IMR-90 (cell line): ENCODE measurements at regions not wholly inside any gene's neighbourhood (a gene's known extent, or its start where the extent isn't known, plus 50 kb on each side); places are given as distances from the start of the nearest gene placed in this dataset.

Source experiments
- ATAC-seq: fragments of 200-7000 bp; cut with Tn5 transposase; 2 replicates; pipeline ENCODE4 v1.9.1; 2020; ENCODE audit warnings: low read depth, mild to moderate bottlenecking, moderate library complexity
- BruUV-seq: library from RNA; stranded (reverse); fragments of 400-500 nt; replicated peaks from 2 replicates; lab custom pipeline; 2021; lab: Mats Ljungman, UMichigan
- CTCF ChIA-PET: fragments of 300-600 bp; formaldehyde crosslinking; extraction: SDS; loops from one replicate; lab custom pipeline; 2021; ENCODE audit warnings: antibody characterized with exemption; lab: Yijun Ruan, JAX
- POLR2A ChIA-PET: fragments of 300-600 bp; sonication (Branson Sonifier 250); formaldehyde crosslinking; loops from one replicate; lab custom pipeline; 2022; ENCODE audit warnings: antibody characterized with exemption; ENCODE audit not compliant: unreplicated experiment; lab: Charles Lee
- DNase-seq: peaks from one replicate; pipeline ENCODE4 v3.0.0; 2013
- H2AFZ ChIP-seq: replicated peaks from 2 replicates; pipeline ENCODE3; 2013; ENCODE audit warnings: low read length, mild to moderate bottlenecking; ENCODE audit not compliant: poor library complexity
- H2AK5ac ChIP-seq: 2 replicates; pipeline ENCODE4 v1.6.1; 2013; ENCODE audit warnings: low read depth, low read length, inconsistent platforms
- H2AK9ac ChIP-seq: replicated peaks from 2 replicates; pipeline ENCODE3; 2013; ENCODE audit warnings: mild to moderate bottlenecking, low read depth, low read length, moderate library complexity; ENCODE audit not compliant: poor library complexity
- H2BK120ac ChIP-seq: 2 replicates; pipeline ENCODE4 v1.6.1; 2013; ENCODE audit warnings: low read depth, low read length, inconsistent platforms
- H2BK15ac ChIP-seq: 3 replicates; pipeline ENCODE4 v1.6.1; 2013; ENCODE audit warnings: low read depth, low read length, inconsistent platforms
- H2BK20ac ChIP-seq: 2 replicates; pipeline ENCODE4 v1.6.1; 2013; ENCODE audit warnings: low read depth, mild to moderate bottlenecking, inconsistent platforms, low read length, moderate library complexity
- H2BK5ac ChIP-seq: 2 replicates; pipeline ENCODE4 v1.6.1; 2013; ENCODE audit warnings: mild to moderate bottlenecking, low read depth, low read length, inconsistent platforms; ENCODE audit not compliant: poor library complexity, severe bottlenecking
- H3K14ac ChIP-seq: replicated peaks from 2 replicates; pipeline ENCODE4 v1.6.1; 2013; ENCODE audit warnings: low read depth, low read length, inconsistent platforms
- H3K18ac ChIP-seq: 2 replicates; pipeline ENCODE4 v1.6.1; 2013; ENCODE audit warnings: low read depth, low read length, control low read depth
- H3K23ac ChIP-seq: 2 replicates; pipeline ENCODE4 v1.6.1; 2013; ENCODE audit warnings: low read depth, low read length, inconsistent platforms
- H3K27ac ChIP-seq: 2 replicates; pipeline ENCODE4 v1.5.1; 2013; ENCODE audit warnings: mild to moderate bottlenecking, control low read depth, low read length; ENCODE audit not compliant: insufficient read depth
- H3K27me3 ChIP-seq: 2 replicates; pipeline ENCODE4 v1.6.1; 2013; ENCODE audit warnings: low read length; ENCODE audit not compliant: control insufficient read depth, insufficient read depth
- H3K36me3 ChIP-seq: 2 replicates; pipeline ENCODE4 v1.6.1; 2013; ENCODE audit warnings: low read length, mixed read lengths; ENCODE audit not compliant: control insufficient read depth, insufficient read depth
- H3K4ac ChIP-seq: 2 replicates; pipeline ENCODE4 v1.6.1; 2013; ENCODE audit warnings: low read depth, low read length, inconsistent platforms
- H3K4me1 ChIP-seq: 2 replicates; pipeline ENCODE4 v1.6.1; 2013; ENCODE audit warnings: low read length, mixed read lengths; ENCODE audit not compliant: control insufficient read depth, insufficient read depth
- H3K4me2 ChIP-seq: 2 replicates; pipeline ENCODE4 v1.6.1; 2013; ENCODE audit warnings: low read depth, mild to moderate bottlenecking, control low read depth, low read length, moderate library complexity
- H3K4me3 ChIP-seq: 2 replicates; pipeline ENCODE4 v1.5.1; 2013; ENCODE audit warnings: low read depth, mild to moderate bottlenecking, control low read depth, low read length, moderate library complexity; ENCODE audit not compliant: insufficient read depth
- H3K56ac ChIP-seq: 2 replicates; pipeline ENCODE4 v1.6.1; 2013; ENCODE audit warnings: low read length, inconsistent platforms; ENCODE audit not compliant: insufficient read depth; ENCODE audit errors: extremely low read depth
- H3K79me1 ChIP-seq, 2 experiments: 2 replicates each; pipeline ENCODE4 v1.6.1; 2013; ENCODE audit warnings: low read length in 2 of 2, inconsistent platforms in 1 of 2, low read depth in 1 of 2
- H3K9ac ChIP-seq: 2 replicates; pipeline ENCODE4 v1.6.1; 2013; ENCODE audit warnings: low read depth, low read length, control low read depth
- H3K9me1 ChIP-seq: 2 replicates; pipeline ENCODE4 v1.6.1; 2013; ENCODE audit warnings: low read length, inconsistent platforms; ENCODE audit not compliant: insufficient read depth
- H3K9me3 ChIP-seq: 2 replicates; pipeline ENCODE4 v1.6.1; 2013; ENCODE audit warnings: low read length; ENCODE audit not compliant: control insufficient read depth, insufficient read depth
- H4K20me1 ChIP-seq: 2 replicates; pipeline ENCODE4 v1.6.1; 2013; ENCODE audit warnings: low read length, inconsistent platforms; ENCODE audit not compliant: insufficient read depth
- H4K5ac ChIP-seq: 2 replicates; pipeline ENCODE4 v1.6.1; 2013; ENCODE audit warnings: mild to moderate bottlenecking, low read depth, low read length, control low read depth
- H4K8ac ChIP-seq, 2 experiments: 2 replicates each; pipeline ENCODE4 v1.6.1; 2013; ENCODE audit warnings: low read depth in 2 of 2, low read length in 2 of 2, control low read depth in 1 of 2, inconsistent platforms in 1 of 2
- H4K91ac ChIP-seq: 2 replicates; pipeline ENCODE4 v1.6.1; 2013; ENCODE audit warnings: low read depth, low read length, inconsistent platforms; ENCODE audit not compliant: insufficient read depth
- BHLHE40 ChIP-seq: fragments of 150-350 bp; IDR thresholded peaks from 2 replicates; pipeline ENCODE4 v1.6.1; 2016; ENCODE audit warnings: mild to moderate bottlenecking, low read depth, low read length
- CEBPB ChIP-seq: IDR thresholded peaks from 2 replicates; pipeline ENCODE4 v1.6.1; 2012; ENCODE audit warnings: low read depth, low read length, improper control_type of control experiment
- CHD1 ChIP-seq: IDR thresholded peaks from 2 replicates; pipeline ENCODE4 v1.6.1; 2012; ENCODE audit warnings: low read depth, low read length, improper control_type of control experiment
- FOS ChIP-seq: fragments of 150-350 bp; IDR thresholded peaks from 2 replicates; pipeline ENCODE4 v1.6.1; 2016; ENCODE audit warnings: low read depth, low read length
- MAFK ChIP-seq: IDR thresholded peaks from 2 replicates; pipeline ENCODE4 v1.6.1; 2012; ENCODE audit warnings: low read depth, low read length, improper control_type of control experiment
- MAZ ChIP-seq: IDR thresholded peaks from 2 replicates; pipeline ENCODE4 v1.6.1; 2012; ENCODE audit warnings: low read depth, mild to moderate bottlenecking, low read length, improper control_type of control experiment, moderate library complexity, borderline replicate concordance
- MXI1 ChIP-seq: IDR thresholded peaks from 2 replicates; pipeline ENCODE4 v1.6.1; 2012; ENCODE audit warnings: low read depth, mild to moderate bottlenecking, low read length, moderate library complexity, borderline replicate concordance
- NFE2L2 ChIP-seq: fragments of 150-350 bp; IDR thresholded peaks from 2 replicates; pipeline ENCODE4 v1.6.1; 2016; ENCODE audit warnings: low read depth, mild to moderate bottlenecking, low read length
- POLR2A ChIP-seq: IDR thresholded peaks from 2 replicates; pipeline ENCODE4 v1.6.1; 2012; ENCODE audit warnings: mild to moderate bottlenecking, low read depth, low read length
- RAD21 ChIP-seq: IDR thresholded peaks from 2 replicates; pipeline ENCODE4 v1.6.1; 2012; ENCODE audit warnings: low read length, improper control_type of control experiment
- RCOR1 ChIP-seq: IDR thresholded peaks from 2 replicates; pipeline ENCODE4 v1.6.1; 2012; ENCODE audit warnings: mild to moderate bottlenecking, low read length, improper control_type of control experiment; ENCODE audit not compliant: insufficient replicate concordance
- RFX5 ChIP-seq: IDR thresholded peaks from 2 replicates; pipeline ENCODE4 v1.8.0; 2012; ENCODE audit warnings: low read depth, mild to moderate bottlenecking, low read length, moderate library complexity
- SMC3 ChIP-seq: fragments of 150-350 bp; IDR thresholded peaks from 2 replicates; pipeline ENCODE4 v1.6.1; 2016; ENCODE audit warnings: low read depth, mild to moderate bottlenecking, antibody characterized with exemption, low read length, moderate library complexity
- WGBS, 2 experiments: methylation state at CpG; one replicate each; pipeline versions ENCODE4 v1.1.5 to v1.1.7; 2013; ENCODE audit warnings: missing lambda C conversion rate in 2 of 2; ENCODE audit not compliant: insufficient read length in 1 of 2; ENCODE audit errors: extremely low coverage in 2 of 2; 5-methylcytosine and 5-hydroxymethylcytosine counted together
- dilution Hi-C: fragments of 300-500 bp; cut with HindIII; formaldehyde crosslinking; loops from one replicate; pipeline ENCODE4 v1.14.3; 2018; ENCODE audit warnings: low sequenced_read_pairs; ENCODE audit not compliant: unreplicated experiment
- in situ Hi-C: fragments of 300-500 bp; cut with MboI; formaldehyde crosslinking; loops from 3 replicates; pipeline ENCODE4 v1.14.3; 2019; ENCODE audit warnings: low sequenced_read_pairs, inconsistent platforms, mixed read lengths
- intact Hi-C: fragments of 100-400 bp; cut with micrococcal nuclease; formaldehyde crosslinking; loops from 2 replicates; pipeline ENCODE4 v1.10.0; 2022
- TF ChIP-seq, protein P1 (sequence below): fragments of 150-350 bp; IDR thresholded peaks from 2 replicates; pipeline ENCODE4 v1.6.1; 2016; ENCODE audit warnings: low read depth, mild to moderate bottlenecking, low read length, moderate library complexity, borderline replicate concordance
- TF ChIP-seq, protein P2 (sequence below): fragments of 150-350 bp; IDR thresholded peaks from 2 replicates; pipeline ENCODE4 v1.6.1; 2017; ENCODE audit warnings: mild to moderate bottlenecking, antibody characterized with exemption, low read length, low read depth
- TF ChIP-seq, protein P3 (sequence below): conservative IDR thresholded peaks from 2 replicates; pipeline ENCODE4 v1.5.1; 2012; ENCODE audit warnings: mild to moderate bottlenecking, low read depth, low read length, improper control_type of control experiment

DNA sequence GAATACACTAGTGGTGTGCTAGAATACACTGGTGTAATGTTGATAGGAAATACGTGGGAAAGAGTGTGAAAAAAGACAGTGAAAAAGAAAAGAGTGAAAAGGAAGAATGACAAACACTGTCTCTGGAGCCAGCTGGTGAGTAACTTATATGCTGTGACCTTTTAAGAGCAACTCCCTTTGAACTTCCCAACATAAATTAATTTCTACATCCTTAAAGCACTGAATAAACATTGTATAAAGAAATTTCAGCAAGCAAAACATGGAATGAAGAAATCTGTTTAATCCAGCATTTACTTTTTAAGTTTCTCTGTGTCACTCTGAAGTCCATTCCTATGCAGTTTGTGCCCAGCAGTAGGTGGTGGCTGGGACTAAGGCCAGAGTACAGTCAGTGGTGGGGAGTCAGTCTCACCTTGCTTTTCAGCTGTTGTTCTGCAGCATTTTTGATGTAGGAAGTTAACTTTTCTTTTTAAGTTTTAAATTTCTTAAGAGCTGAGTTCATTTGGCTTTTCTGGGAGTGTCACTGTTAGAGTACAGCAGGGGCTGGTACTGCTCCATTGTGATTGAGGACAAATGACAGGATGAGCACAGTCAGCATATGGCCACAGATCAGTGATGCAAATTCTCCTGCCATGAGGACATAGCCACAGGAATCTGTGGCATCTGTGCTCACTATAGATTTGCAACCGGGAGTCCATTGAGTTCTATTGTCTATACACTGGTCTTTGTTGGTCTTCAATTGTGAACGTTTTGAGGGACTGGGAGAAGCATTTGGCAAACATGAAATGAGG is 321.8 kb downstream of the ZNF248 start:
- H3K4me2 ChIP-seq = no peak overlapping the region
- in situ Hi-C loops (no loop called here), intact Hi-C loops (no loop called here), dilution Hi-C loops (no loop called here)
- H3K23ac ChIP-seq = no peak overlapping the region
- H2BK20ac ChIP-seq = no peak overlapping the region
- POLR2A ChIA-PET = no interaction called here
- no peak overlapping the region for H2AK9ac ChIP-seq
- H3K4ac ChIP-seq = no peak overlapping the region
- ATAC-seq (no peak), DNase-seq (no peak)
- H3K27ac ChIP-seq = no peak overlapping the region
- H3K79me1 ChIP-seq = no peaks in the 10 kb centered on the region
- H3K36me3 ChIP-seq = no peaks in the 10 kb centered on the region
- no peak overlapping the region for H2BK5ac ChIP-seq
- CTCF ChIA-PET = no interaction called here
- H3K18ac ChIP-seq = no peak overlapping the region
- H3K4me1 ChIP-seq = no peaks in the 10 kb centered on the region
- H4K20me1 ChIP-seq = no peaks in the 10 kb centered on the region
- H3K4me3 ChIP-seq = no peak overlapping the region
- H3K56ac ChIP-seq = no peak overlapping the region
- H4K91ac ChIP-seq = no peak overlapping the region
- no peaks in the 10 kb centered on the region for H3K27me3 ChIP-seq
- no peak overlapping the region for H3K14ac ChIP-seq
- H3K9ac ChIP-seq = no peak overlapping the region
- TF ChIP-seq RCOR1 (no peak), CHD1 (no peak), MAFK (no peak), FOS (no peak), SMC3 (no peak), BHLHE40 (no peak), RFX5 (no peak), RAD21 (no peak), NFE2L2 (no peak), CEBPB (no peak), POLR2A (no peak), MAZ (no peak), MXI1 (no peak)
- TF ChIP-seq, protein P1, sequence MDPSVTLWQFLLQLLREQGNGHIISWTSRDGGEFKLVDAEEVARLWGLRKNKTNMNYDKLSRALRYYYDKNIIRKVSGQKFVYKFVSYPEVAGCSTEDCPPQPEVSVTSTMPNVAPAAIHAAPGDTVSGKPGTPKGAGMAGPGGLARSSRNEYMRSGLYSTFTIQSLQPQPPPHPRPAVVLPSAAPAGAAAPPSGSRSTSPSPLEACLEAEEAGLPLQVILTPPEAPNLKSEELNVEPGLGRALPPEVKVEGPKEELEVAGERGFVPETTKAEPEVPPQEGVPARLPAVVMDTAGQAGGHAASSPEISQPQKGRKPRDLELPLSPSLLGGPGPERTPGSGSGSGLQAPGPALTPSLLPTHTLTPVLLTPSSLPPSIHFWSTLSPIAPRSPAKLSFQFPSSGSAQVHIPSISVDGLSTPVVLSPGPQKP = no peak
- TF ChIP-seq, protein P2, sequence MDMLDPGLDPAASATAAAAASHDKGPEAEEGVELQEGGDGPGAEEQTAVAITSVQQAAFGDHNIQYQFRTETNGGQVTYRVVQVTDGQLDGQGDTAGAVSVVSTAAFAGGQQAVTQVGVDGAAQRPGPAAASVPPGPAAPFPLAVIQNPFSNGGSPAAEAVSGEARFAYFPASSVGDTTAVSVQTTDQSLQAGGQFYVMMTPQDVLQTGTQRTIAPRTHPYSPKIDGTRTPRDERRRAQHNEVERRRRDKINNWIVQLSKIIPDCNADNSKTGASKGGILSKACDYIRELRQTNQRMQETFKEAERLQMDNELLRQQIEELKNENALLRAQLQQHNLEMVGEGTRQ = no peak
- TF ChIP-seq, protein P3, sequence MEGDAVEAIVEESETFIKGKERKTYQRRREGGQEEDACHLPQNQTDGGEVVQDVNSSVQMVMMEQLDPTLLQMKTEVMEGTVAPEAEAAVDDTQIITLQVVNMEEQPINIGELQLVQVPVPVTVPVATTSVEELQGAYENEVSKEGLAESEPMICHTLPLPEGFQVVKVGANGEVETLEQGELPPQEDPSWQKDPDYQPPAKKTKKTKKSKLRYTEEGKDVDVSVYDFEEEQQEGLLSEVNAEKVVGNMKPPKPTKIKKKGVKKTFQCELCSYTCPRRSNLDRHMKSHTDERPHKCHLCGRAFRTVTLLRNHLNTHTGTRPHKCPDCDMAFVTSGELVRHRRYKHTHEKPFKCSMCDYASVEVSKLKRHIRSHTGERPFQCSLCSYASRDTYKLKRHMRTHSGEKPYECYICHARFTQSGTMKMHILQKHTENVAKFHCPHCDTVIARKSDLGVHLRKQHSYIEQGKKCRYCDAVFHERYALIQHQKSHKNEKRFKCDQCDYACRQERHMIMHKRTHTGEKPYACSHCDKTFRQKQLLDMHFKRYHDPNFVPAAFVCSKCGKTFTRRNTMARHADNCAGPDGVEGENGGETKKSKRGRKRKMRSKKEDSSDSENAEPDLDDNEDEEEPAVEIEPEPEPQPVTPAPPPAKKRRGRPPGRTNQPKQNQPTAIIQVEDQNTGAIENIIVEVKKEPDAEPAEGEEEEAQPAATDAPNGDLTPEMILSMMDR = no peak
- no peak overlapping the region for H2BK120ac ChIP-seq
- H4K5ac ChIP-seq = no peak overlapping the region
- H2AFZ ChIP-seq = no peak overlapping the region
- no peak overlapping the region for H4K8ac ChIP-seq
- H3K9me1 ChIP-seq = no peaks in the 10 kb centered on the region
- no peak overlapping the region for H2AK5ac ChIP-seq
- H3K9me3 ChIP-seq = peaks cover 9% of the 10 kb centered on the region
- 40% methylated on average over 1 of the region's 3 CpGs; no CpG with 5 or more reads in 1 of the 2 experiments for WGBS, 2 experiments
- no peak overlapping the region for H2BK15ac ChIP-seq
- BruUV-seq = no TSS peak
